Fibroblast of villous mesenchyme (primary cell): ENCODE measurements at regions not wholly inside any gene's neighbourhood (a gene's known extent, or its start where the extent isn't known, plus 50 kb on each side); places are given as distances from the start of the nearest gene placed in this dataset.

Source experiments
- DNase-seq: peaks from one replicate; pipeline ENCODE4 v3.0.0-alpha.2; 2010; ENCODE audit warnings: low read depth
- H3K4me3 ChIP-seq: 2 replicates; pipeline ENCODE4 v1.5.1; 2011; ENCODE audit warnings: low read depth, mild to moderate bottlenecking, low read length
- TF ChIP-seq, protein P1 (sequence below): IDR thresholded peaks from 2 replicates; pipeline ENCODE4 v1.5.1; 2012; ENCODE audit warnings: low read depth, mild to moderate bottlenecking, low read length; ENCODE audit not compliant: insufficient read depth

DNA sequence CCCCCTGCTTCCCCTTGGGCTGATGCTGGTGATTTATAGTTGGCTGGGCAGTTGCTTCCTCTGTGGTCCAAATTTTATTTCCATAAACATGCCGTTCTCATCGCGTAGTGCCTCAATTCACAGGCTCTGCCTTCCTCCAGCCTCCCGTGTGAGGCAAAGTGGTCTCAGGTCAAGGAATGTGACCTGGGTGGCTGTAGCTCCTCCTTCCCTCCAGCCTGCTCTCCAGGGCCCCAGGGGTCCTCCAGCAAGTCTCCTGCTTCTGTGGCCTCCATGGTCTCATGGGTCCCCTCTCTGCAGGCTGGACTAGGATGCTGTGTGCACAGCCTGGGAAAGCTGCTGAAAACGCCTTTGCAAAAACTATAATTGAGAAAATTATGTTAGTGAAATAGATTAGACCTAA, 694.1 kb downstream of the BRD1 start:
- TF ChIP-seq, protein P1, sequence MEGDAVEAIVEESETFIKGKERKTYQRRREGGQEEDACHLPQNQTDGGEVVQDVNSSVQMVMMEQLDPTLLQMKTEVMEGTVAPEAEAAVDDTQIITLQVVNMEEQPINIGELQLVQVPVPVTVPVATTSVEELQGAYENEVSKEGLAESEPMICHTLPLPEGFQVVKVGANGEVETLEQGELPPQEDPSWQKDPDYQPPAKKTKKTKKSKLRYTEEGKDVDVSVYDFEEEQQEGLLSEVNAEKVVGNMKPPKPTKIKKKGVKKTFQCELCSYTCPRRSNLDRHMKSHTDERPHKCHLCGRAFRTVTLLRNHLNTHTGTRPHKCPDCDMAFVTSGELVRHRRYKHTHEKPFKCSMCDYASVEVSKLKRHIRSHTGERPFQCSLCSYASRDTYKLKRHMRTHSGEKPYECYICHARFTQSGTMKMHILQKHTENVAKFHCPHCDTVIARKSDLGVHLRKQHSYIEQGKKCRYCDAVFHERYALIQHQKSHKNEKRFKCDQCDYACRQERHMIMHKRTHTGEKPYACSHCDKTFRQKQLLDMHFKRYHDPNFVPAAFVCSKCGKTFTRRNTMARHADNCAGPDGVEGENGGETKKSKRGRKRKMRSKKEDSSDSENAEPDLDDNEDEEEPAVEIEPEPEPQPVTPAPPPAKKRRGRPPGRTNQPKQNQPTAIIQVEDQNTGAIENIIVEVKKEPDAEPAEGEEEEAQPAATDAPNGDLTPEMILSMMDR: no peak
- H3K4me3 ChIP-seq: no peak overlapping the region
- no peak for DNase-seq

- no peak overlapping the region for H3K4me3 ChIP-seq
- TF ChIP-seq, protein P1: no peak
- DNase-seq: no peak
Measured at GRCh38 chr22:49132009-49132408, 695.7 kb downstream of the BRD1 start.

DNA sequence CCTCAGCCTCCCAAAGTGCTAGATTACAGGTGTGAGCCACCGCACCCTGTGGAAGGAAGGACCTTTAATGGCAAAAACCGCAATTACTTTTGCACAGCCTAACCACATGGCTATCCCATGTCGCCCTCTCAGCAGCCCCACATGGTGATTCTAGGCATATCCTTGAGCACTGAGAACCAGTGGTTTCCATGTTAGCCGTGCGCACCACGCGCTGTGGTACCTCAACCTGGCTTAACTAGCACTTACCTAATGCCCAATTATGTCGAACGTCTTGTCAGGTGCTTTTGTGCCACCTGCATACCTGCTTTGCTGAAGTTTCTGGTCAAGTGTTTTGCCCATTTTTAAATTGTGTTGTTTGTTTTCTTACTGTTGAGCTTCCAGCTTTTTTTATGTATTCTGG, 697.9 kb downstream of the BRD1 start:
- no peak for DNase-seq
- H3K4me3 ChIP-seq: no peak overlapping the region
- TF ChIP-seq, protein P1: no peak

DNA sequence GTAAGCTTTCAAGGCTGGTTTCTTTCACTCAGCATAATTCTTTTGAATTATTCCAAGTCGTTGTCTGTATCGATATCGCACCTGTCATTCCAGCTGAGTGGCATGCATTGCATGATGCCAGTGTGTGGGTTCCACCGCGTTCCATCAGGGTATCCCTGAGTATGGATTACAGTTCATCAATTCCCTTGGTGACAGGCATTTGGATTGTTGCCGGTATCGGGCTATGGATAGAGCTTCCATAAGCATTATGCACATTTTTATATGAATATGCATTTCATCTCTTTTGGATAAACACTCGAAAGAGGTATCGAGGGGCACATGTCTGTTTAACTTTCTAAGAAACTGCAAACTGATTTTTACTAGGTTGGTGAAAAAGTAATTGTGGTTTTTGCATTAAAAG, 698.8 kb downstream of the BRD1 start:
- H3K4me3 ChIP-seq: no peak overlapping the region
- no peak for DNase-seq
- TF ChIP-seq, protein P1: no peak

DNA sequence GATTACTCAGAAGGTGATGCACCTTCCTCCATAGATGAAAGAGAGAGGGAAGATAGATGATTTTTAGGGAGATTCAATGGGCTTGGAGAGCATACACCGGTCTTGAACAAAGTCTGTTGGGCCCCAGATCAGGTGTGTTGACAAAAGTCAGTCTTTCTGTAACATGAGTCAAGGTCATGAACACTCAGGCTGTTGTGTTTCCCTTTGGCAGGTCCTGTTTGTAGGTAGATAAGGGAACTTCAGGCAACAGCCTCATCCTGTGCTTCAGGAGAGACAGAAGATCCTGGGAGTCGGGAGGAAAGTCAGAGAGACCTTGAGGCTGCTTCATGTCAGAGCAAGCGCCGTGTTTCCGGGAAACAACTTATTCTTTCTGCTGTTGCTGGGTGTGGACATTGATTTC, 703.1 kb downstream of the BRD1 start:
- TF ChIP-seq, protein P1: no peak
- no peak for DNase-seq
- H3K4me3 ChIP-seq: no peak overlapping the region

DNA sequence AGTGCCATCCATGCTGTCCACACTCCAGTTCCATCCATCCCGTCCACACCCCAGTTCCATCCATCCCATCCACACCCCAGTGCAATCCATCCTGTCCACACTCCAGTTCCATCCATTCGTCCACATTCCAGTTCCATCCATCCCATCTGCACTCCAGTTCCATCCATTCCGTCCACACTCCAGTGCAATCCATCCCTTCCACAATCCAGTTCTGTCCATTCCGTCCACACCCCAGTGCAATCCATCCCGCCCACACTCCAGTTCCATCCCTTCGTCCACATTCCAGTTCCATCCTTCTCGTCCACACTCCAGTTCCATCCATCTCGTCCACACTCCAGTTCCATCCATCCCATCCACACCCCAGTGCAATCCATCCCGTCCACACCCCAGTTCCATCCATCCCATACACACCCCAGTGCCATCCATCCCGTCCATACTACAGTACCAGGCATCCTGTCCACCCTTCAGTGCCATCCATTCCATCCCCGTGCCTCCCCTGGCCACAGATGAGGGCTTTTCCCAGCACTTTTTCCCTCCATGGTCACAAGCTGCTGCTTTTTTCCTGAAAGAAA, 704.0 kb downstream of the BRD1 start:
- TF ChIP-seq, protein P1: no peak
- no peak for DNase-seq
- no peak overlapping the region for H3K4me3 ChIP-seq

DNA sequence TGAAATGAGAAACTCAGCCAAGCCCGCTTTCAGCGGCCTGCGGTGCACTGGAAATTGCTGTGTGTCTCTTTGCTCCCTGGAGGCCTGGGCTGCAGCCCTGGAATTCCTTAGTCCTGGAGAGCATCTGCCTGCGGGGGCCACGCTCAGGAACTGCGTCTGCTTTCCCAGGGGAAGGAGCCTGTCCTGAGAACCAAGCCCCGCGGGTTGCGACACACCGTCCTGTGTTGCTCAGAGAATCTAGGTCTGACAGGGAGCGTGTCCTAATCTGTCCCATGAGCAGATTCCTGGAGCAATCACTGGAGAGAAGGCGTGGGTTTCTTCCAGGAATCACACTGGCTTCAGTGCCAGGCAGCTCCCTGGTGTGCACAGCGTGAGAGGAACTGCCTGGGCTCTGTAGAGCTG, 708.1 kb downstream of the BRD1 start:
- peak; percentile 1 for DNase-seq
- no peak overlapping the region for H3K4me3 ChIP-seq
- TF ChIP-seq, protein P1: no peak
